Mesothelial cell of epicardium (in vitro differentiated cells): ENCODE measurements at regions not wholly inside any gene's neighbourhood (a gene's known extent, or its start where the extent isn't known, plus 50 kb on each side); places are given as distances from the start of the nearest gene placed in this dataset.

Source experiments
- DNase-seq, 2 experiments: peaks; one replicate each; pipeline ENCODE4 v3.0.0; 2021; ENCODE audit warnings: low spot score in 2 of 2; ENCODE audit not compliant: unreplicated experiment in 2 of 2
- H3K27ac Mint-ChIP-seq: 2 replicates; pipeline ENCODE4 v1.8.0; 2021; ENCODE audit warnings: mixed read lengths
- H3K27me3 Mint-ChIP-seq: 2 replicates; pipeline ENCODE4 v1.8.0; 2021; ENCODE audit warnings: low read depth, mixed read lengths
- H3K36me3 Mint-ChIP-seq: 2 replicates; pipeline ENCODE4 v1.8.0; 2021; ENCODE audit warnings: mixed read lengths
- H3K4me1 Mint-ChIP-seq: 2 replicates; pipeline ENCODE4 v1.8.0; 2021; ENCODE audit warnings: mixed read lengths
- H3K4me3 Mint-ChIP-seq: 2 replicates; pipeline ENCODE4 v1.8.0; 2021; ENCODE audit warnings: mild to moderate bottlenecking, moderate library complexity, mixed read lengths
- H3K9me3 Mint-ChIP-seq: 2 replicates; pipeline ENCODE4 v1.8.0; 2021; ENCODE audit warnings: mixed read lengths
- CTCF ChIP-seq: fragments of 200-600 bp; sonication (generic); IDR thresholded peaks from one replicate; pipeline ENCODE4 v1.5.0; 2021; ENCODE audit warnings: antibody characterized with exemption; ENCODE audit not compliant: unreplicated experiment

- Mint-ChIP-seq H3K4me3 (no peak overlapping the region), H3K27ac (no peak overlapping the region), H3K36me3 (no peaks in the 10 kb centered on the region), H3K4me1 (peaks cover 13% of the 10 kb centered on the region), H3K27me3 (no peaks in the 10 kb centered on the region), H3K9me3 (no peaks in the 10 kb centered on the region)
- TF ChIP-seq CTCF: no peak
- no peak for DNase-seq
These were observed 52.6 kb upstream of the STK38L start for GRCh38 chr12:27191531-27191930.

GRCh38 chr12:27192118-27192802 lies 51.8 kb upstream of the STK38L start:
- no peak for DNase-seq
- no peaks in the 10 kb centered on the region for H3K36me3 Mint-ChIP-seq
- H3K27ac Mint-ChIP-seq: no peak overlapping the region
- H3K4me1 Mint-ChIP-seq: peaks cover 13% of the 10 kb centered on the region
- no peak overlapping the region for H3K4me3 Mint-ChIP-seq
- H3K27me3 Mint-ChIP-seq: no peaks in the 10 kb centered on the region
- no peak for TF ChIP-seq CTCF
- H3K9me3 Mint-ChIP-seq: no peaks in the 10 kb centered on the region

- H3K36me3 Mint-ChIP-seq: no peaks in the 10 kb centered on the region
- no peak for TF ChIP-seq CTCF
- no peak for DNase-seq
- no peak overlapping the region for H3K27ac Mint-ChIP-seq
- no peaks in the 10 kb centered on the region for H3K27me3 Mint-ChIP-seq
- H3K4me1 Mint-ChIP-seq: peaks cover 13% of the 10 kb centered on the region
- no peak overlapping the region for H3K4me3 Mint-ChIP-seq
- H3K9me3 Mint-ChIP-seq: no peaks in the 10 kb centered on the region
These were observed 51.0 kb upstream of the STK38L start for GRCh38 chr12:27193106-27193505.

GRCh38 chr12:27193854-27194544 lies 50.1 kb upstream of the STK38L start:
- Mint-ChIP-seq H3K27ac (peak overlapping the region; percentile 54), H3K4me3 (no peak overlapping the region), H3K4me1 (peaks cover 13% of the 10 kb centered on the region), H3K36me3 (no peaks in the 10 kb centered on the region), H3K9me3 (no peaks in the 10 kb centered on the region), H3K27me3 (no peaks in the 10 kb centered on the region)
- no peak for TF ChIP-seq CTCF
- no peak for DNase-seq
